Prostate gland (tissue), 2 donors: ENCODE measurements at regions not wholly inside any gene's neighbourhood (a gene's known extent, or its start where the extent isn't known, plus 50 kb on each side); places are given as distances from the start of the nearest gene placed in this dataset.
"Not testable (repeated sequence)": the region's sequence is repeated elsewhere in the genome, so short reads cannot be mapped to it uniquely, and the experiment has no call there.

Experiments used
- DNase-seq: peaks from one replicate; pipeline ENCODE4 v3.0.0-alpha.2; 2019; ENCODE audit warnings: low spot score
- H3K27ac ChIP-seq, 2 donors: fragments of 200-600 bp; sonication (generic); 2 replicates each; pipeline ENCODE4 v1.5.1; 2017 to 2019
- H3K27me3 ChIP-seq: fragments of 200-600 bp; sonication (generic); replicated peaks from 2 replicates; pipeline ENCODE4 v1.5.1; 2019; ENCODE audit not compliant: insufficient read depth
- H3K36me3 ChIP-seq, 2 donors: fragments of 200-600 bp; sonication (generic); 1 replicate in 1 of 2; 2 replicates in 1 of 2; pipeline versions ENCODE4 v1.5.1 to v1.8.1; 2017 to 2019
- H3K4me1 ChIP-seq: fragments of 200-600 bp; sonication (generic); replicated peaks from 2 replicates; pipeline ENCODE4 v1.5.1; 2019
- H3K4me3 ChIP-seq, 2 donors: fragments of 200-600 bp; sonication (generic); 2 replicates each; pipeline ENCODE4 v1.5.1; 2017 to 2019
- H3K9me3 ChIP-seq: fragments of 200-600 bp; sonication (generic); 2 replicates; pipeline ENCODE4 v1.5.1; 2017
- CTCF ChIP-seq, 4 experiments: fragments of 200-600 bp in 2 of 4; fragments of 450-650 bp in 2 of 4; sonication (generic) in 2 of 4; IDR thresholded peaks; 1 replicate in 3 of 4; 2 replicates in 1 of 4; pipeline ENCODE4 v1.5.1; 2016 to 2019; ENCODE audit warnings: antibody characterized with exemption in 4 of 4, mild to moderate bottlenecking in 2 of 4, moderate library complexity in 2 of 4
- POLR2A ChIP-seq: fragments of 450-650 bp; IDR thresholded peaks from one replicate; pipeline ENCODE4 v1.6.1; 2016; ENCODE audit warnings: antibody characterized with exemption, mild to moderate bottlenecking
- POLR2AphosphoS5 ChIP-seq: sonication (generic); formaldehyde crosslinking; IDR thresholded peaks from one replicate; pipeline ENCODE4 v1.6.1; 2017; ENCODE audit warnings: antibody characterized with exemption
- WGBS: methylation state at CpG from one replicate; pipeline ENCODE4 v1.1.5; 2018; 5-methylcytosine and 5-hydroxymethylcytosine counted together
- intact Hi-C: fragments of 100-400 bp; cut with DNase I; formaldehyde crosslinking; loops from one replicate; pipeline ENCODE4 v1.14.2; 2022

DNA sequence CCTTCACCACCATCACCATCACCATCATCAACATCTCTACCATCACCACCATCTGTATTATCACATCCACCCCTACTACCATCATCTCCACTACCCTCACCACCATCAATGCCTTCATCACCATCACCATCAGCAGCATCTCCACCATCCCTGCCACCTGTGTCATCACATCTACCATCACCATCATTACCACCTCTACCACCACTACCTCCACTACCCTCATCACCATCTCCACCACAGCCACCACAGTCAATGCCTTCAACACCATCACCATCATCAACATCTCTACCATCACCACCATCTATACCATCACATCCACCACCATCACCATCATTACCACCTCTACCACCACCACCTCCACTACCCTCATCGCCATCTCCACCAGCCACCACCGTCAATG is 196.7 kb downstream of the SHQ1 start:
- WGBS = 94% methylated on average over 2 of the region's 2 CpGs
- DNase-seq = no peak
- no peak for TF ChIP-seq CTCF (IDR thresholded peaks at IDR 0.05)
- TF ChIP-seq POLR2A = no peak
- Histone ChIP-seq H3K9me3 (no peaks in the 10 kb centered on the region), H3K4me3 (no peak overlapping the region), H3K36me3 (no peaks in the 10 kb centered on the region), H3K4me1 (peaks cover 3% of the 10 kb centered on the region), H3K27me3 (no peaks in the 10 kb centered on the region), H3K27ac (no peak overlapping the region)
- intact Hi-C loops = no loop called here

DNA sequence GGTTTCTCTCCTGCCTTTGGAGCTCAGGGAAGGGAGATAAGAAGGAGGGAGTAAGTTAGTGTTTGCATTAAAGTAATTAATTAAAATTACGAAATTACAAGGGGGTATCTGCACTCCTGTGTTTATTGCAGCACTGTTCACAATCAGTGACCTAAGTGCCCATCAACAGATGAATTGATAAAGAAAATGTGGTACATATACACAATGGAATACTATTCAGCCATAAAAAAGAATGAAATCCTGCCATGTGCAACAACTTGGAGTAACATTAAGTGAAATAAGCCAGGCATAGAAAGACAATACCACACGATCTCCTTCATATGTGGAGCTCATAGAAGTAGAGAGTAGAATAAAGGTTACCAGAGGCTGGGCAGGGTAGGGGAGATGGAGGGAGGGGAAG is 202.0 kb downstream of the SHQ1 start:
- DNase-seq = no peak
- TF ChIP-seq CTCF (IDR thresholded peaks at IDR 0.05) = no peak
- no peak for TF ChIP-seq POLR2AphosphoS5
- TF ChIP-seq POLR2A = no peak
- no peaks in the 10 kb centered on the region for H3K36me3 ChIP-seq
- 68% methylated on average over 2 of the region's 2 CpGs for WGBS
- no peak overlapping the region for H3K4me3 ChIP-seq
- intact Hi-C loops = no loop called here
- no peaks in the 10 kb centered on the region for H3K4me1 ChIP-seq
- H3K9me3 ChIP-seq = no peaks in the 10 kb centered on the region
- no peaks in the 10 kb centered on the region for H3K27me3 ChIP-seq
- H3K27ac ChIP-seq = no peak overlapping the region

DNA sequence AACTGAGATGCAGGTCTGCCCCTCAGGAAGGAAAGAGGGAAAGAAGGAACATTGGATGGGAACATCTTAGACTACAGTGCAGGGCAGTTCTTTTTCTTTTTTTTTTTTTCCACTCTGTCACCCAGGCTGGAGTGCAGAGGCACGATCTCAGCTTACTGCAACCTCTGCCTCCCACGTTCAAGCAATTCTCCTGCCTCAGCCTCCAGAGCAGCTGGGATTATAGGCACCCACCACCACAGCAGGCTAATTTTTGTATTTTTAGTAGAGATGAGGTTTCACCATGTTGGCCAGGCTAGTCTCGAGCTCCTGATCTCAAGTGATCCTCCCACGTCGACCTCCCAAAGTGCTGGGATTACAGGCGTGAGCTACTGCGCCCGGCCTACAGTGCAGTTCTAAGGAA is 204.6 kb downstream of the SHQ1 start:
- DNase-seq, H3K27me3 ChIP-seq, H3K9me3 ChIP-seq, intact Hi-C loops, H3K27ac ChIP-seq, H3K4me1 ChIP-seq, H3K36me3 ChIP-seq, H3K4me3 ChIP-seq: not testable (repeated sequence)
- WGBS = 97% methylated on average over 8 of the region's 8 CpGs

DNA sequence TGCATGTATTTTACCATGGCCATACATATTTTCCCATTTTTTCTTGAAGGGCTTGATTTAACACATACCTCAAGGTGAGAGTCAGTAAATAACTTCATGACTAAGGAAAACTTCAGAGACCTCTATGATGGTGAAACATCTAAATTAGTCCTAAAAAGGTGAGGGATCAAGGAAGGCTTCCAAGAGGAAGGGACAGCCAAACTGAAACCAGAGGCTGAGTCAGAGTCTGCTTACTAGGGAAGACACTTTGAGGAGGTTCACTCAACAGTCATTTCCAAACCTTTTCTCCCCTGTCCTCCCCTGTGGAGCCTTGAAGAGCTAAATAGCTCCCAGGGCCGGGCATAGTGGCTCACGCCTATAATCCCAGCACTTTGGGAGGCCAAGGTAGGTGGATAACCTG is 206.6 kb downstream of the SHQ1 start:
- DNase-seq = no peak
- Histone ChIP-seq H3K27ac (no peak overlapping the region), H3K4me1 (no peaks in the 10 kb centered on the region), H3K4me3 (no peak overlapping the region), H3K36me3 (no peaks in the 10 kb centered on the region), H3K27me3 (no peaks in the 10 kb centered on the region), H3K9me3 (no peaks in the 10 kb centered on the region)
- intact Hi-C loops = no loop called here
- 92% methylated on average over 2 of the region's 2 CpGs for WGBS
- TF ChIP-seq POLR2AphosphoS5 (no peak), CTCF (IDR thresholded peaks at IDR 0.05) (no peak), POLR2A (no peak)

DNA sequence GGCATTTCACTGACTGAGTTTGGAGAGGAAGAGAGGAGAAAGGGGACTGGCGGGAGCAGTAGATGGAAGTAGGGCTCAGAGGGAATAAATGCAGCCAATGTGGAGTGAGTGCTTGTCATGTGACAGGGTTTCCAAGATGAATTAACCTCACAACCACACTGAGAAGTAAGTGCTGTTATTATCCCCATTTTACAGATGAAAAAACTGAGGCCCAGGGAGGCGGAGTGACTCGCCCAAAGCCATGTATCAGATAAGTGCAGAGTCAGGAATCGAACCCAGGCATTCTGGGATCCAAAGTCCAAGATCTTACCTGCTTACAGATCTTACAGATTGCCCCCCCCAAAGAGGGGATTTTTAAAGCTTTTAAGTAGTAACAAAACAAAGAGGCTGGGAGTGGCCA is 207.2 kb downstream of the SHQ1 start:
- intact Hi-C loops = no loop called here

More for the DNA sequence above, 207.2 kb downstream of the SHQ1 start:
- WGBS = 94% methylated on average over 4 of the region's 4 CpGs
- TF ChIP-seq CTCF (IDR thresholded peaks at IDR 0.05) (no peak), POLR2AphosphoS5 (no peak), POLR2A (no peak)
- Histone ChIP-seq H3K4me1 (no peaks in the 10 kb centered on the region), H3K27ac (no peak overlapping the region), H3K27me3 (no peaks in the 10 kb centered on the region), H3K4me3 (no peak overlapping the region), H3K9me3 (no peaks in the 10 kb centered on the region), H3K36me3 (no peaks in the 10 kb centered on the region)
- DNase-seq = no peak
